HG03025 (cell line): ENCODE measurements at regions not wholly inside any gene's neighbourhood (a gene's known extent, or its start where the extent isn't known, plus 50 kb on each side); places are given as distances from the start of the nearest gene placed in this dataset.

Source experiments
- ATAC-seq: cut with Tn5 transposase; IDR thresholded peaks from one replicate; pipeline ENCODE4 v1.9.1; 2021; ENCODE audit warnings: mild to moderate bottlenecking, moderate library complexity; ENCODE audit not compliant: unreplicated experiment, low FRiP score

DNA sequence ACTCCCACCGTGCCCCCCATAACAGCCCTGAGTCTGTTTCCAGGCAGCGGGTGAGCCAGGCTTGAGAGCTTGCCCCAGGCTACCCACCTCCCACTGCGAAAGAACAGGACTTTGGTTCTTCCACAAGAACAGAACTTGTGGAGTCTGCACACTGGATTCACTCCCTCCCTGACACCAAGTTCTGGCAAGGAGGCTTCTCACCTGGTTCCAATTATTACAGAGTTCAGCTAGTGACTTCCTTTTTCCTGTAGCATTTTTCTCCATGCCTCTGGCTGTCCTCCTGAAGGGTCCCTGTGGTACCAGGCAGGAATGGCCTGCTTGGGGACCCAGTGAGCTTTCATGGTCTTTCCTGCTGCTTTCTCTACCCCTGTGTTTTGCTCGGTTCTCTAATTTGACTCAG, 208.6 kb upstream of the SFRP2 start:
- no peak for ATAC-seq

- no peak for ATAC-seq
These were observed 200.6 kb upstream of the SFRP2 start for GRCh38 chr4:153989505-153989904.

DNA sequence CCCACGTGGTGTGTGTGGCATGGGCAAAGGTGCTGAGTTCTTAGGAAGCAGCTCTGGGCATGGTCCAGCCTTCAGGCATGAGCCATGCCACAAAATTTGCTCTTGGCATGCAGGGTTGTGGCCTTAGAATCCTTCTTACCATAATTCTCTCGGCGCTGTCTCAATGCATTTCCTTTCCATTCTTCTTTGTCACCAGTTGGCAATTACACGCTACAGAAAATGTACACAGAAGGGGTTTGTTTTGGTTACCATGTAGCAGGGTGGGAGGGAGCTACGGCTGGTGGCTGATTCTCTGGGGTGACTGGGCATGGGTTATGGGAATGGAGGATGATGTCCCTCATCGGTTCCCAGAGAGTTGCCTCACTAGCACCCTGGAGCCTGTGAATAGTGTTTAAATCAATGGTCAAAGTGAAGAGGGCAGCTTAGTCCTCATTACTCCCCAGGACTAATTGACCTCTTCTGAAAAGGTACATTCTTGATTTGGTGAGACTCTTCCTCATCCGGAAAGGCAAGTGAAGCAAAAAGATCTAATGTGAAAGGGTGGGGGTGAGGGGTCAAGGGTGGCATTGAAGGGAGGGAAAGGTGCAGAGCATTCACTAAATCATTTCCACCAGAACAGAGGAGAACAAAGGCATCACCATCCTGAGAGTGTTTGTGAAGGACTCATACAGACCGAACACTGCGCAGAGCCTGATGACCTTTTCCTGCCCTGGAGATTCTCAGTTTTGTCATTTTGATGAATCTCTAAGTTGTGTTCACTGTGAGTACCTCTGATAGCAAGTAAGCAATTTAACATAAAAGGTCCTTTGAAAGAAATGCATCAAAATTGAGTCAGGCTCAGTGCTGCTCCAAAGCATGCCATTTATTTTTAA, 199.8 kb upstream of the SFRP2 start:
- ATAC-seq, result no peak

- ATAC-seq, result no peak
These were observed 198.4 kb upstream of the SFRP2 start for GRCh38 chr4:153987291-153987690.

GRCh38 chr4:153976954-153977353, 188.1 kb upstream of the SFRP2 start:
- no peak for ATAC-seq

GRCh38 chr4:153974452-153974851, 185.6 kb upstream of the SFRP2 start:
- no peak for ATAC-seq

- no peak for ATAC-seq
These were observed 185.1 kb upstream of the SFRP2 start for GRCh38 chr4:153973942-153974341.

- ATAC-seq, result no peak
These were observed 183.0 kb upstream of the SFRP2 start for GRCh38 chr4:153971899-153972298.

GRCh38 chr4:153970169-153970568, 181.3 kb upstream of the SFRP2 start:
- ATAC-seq, result no peak

DNA sequence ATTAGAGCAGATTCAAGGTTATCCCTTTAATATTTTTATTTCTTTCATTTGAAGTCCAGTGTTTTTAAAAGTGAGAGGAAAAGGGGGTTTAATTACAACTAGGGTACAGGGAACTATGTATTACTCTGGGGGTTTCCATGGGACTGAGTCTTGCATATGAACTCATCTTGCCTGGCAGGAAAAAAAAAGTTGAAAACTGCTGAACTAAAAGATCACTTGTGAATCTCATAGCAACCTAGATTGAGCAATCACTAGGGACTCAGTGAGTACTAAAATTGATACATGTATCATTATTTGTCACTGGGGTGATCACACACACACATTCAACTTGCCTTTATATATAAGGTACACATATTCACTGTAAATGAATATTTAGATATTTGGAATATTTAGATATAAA, 180.7 kb upstream of the SFRP2 start:
- ATAC-seq, result no peak

GRCh38 chr4:153966641-153967040, 177.8 kb upstream of the SFRP2 start:
- no peak for ATAC-seq

- no peak for ATAC-seq
These were observed 174.3 kb upstream of the SFRP2 start for GRCh38 chr4:153963216-153963615.

DNA sequence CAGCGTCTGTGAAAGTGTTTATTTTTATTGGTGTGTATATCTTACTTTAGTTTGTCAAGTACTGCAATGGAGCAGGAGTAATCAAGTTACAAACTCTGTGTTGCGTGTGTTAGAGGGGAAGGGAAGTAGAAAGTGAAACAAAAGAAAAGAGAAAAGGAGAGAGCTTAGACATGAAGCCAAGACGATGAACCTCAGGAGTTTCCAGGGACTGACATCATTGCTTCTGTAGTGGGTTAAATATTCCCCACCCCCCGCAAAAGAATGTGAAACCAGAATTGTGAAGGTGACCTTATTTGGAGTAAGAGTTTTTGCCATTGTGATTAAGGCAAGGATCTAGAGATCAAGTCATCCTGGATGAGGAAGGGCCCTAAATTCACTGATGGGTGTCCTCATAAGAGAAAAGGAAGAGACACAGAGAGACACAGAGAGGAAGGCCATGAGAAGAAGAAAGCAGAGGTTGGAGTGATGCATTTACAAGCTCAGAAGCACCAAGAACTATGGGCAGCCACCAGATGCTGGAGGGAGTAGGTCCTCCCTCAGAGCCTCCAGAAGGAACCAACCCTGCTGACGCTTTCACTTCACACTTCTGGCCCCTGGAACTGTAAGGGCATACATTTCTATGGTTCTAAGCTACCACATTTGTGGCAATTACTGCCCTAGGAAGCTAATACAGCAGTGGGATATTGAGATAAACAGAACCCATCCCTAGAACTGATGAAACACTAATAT, 173.6 kb upstream of the SFRP2 start:
- no peak for ATAC-seq

DNA sequence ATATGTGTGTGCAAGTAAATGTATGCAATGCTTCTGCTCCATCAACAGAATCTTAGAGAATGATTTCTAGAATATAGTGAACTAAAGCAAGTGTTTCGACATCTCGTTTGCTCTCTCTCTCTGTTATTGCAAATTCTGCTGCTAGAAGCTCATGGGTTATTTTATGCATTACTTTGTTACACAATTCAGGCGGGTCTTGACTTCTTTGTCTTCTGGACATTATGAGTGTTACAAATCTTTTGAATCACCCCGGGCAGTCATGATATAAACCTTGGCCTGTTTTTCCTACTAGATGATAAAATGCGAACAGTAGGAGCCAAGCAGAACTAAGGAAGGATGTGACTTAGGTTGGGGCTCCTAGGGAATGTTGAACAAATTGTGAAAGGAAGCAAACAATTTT, 166.4 kb upstream of the SFRP2 start:
- no peak for ATAC-seq

- ATAC-seq, result no peak
These were observed 165.8 kb upstream of the SFRP2 start for GRCh38 chr4:153954654-153955053.

GRCh38 chr4:153950100-153950979, 161.5 kb upstream of the SFRP2 start:
- no peak for ATAC-seq

DNA sequence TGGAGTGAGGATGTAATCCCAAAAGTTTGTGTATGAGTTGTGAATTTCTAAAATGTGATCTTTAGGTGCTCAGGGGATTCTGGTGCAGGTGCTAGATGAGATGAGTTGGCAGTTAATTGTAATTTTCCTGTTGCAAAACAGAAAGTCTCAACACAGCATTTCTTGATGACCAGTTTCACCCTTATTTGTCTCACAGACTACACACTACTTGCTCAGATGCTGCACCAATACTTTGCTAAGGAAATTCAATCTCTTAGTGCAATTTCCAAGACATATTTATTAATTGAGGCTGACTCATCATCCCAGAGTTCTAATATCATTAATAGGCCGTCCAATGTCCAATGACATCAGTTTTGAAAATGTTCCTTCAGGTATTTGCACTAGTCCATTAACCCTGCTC, 159.2 kb upstream of the SFRP2 start:
- no peak for ATAC-seq

DNA sequence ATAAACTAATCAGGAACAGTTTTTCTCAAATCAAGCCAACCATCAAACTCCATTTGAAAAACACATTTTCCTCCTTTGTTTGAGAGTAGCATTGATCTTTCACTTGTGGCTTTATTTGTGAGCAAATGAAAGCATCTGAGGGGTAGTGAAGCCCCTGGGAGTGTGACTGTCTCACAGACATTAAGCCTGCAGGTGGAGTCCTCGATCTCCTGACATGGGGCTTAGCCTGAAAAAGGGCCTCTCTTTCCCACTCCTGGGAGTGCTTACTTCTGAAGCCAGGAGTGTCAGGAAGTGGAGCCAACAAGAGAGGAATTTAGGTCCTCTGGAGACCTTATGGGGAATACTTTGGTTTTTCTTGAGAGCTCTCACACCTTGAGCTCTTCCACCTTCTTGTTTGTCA, 158.2 kb upstream of the SFRP2 start:
- ATAC-seq, result no peak

DNA sequence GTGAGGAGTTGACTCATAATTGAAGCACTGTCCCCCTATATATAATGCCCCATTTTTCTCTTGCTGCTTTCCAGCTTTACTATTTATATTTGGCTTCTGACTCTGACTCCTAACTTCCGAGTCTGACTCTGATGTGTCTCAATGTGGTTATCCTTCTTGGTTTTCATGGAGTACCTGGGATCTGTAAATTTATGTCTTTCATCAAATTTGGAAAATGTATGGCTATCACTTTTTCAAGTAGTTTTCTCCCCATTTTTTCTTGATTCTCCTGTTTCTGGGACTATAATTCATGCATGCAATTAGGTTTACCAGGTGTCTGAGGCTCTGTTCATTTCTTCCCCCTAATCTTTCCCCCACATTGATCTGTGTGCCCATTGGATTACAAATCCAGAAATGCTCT, 156.8 kb upstream of the SFRP2 start:
- ATAC-seq, result no peak

DNA sequence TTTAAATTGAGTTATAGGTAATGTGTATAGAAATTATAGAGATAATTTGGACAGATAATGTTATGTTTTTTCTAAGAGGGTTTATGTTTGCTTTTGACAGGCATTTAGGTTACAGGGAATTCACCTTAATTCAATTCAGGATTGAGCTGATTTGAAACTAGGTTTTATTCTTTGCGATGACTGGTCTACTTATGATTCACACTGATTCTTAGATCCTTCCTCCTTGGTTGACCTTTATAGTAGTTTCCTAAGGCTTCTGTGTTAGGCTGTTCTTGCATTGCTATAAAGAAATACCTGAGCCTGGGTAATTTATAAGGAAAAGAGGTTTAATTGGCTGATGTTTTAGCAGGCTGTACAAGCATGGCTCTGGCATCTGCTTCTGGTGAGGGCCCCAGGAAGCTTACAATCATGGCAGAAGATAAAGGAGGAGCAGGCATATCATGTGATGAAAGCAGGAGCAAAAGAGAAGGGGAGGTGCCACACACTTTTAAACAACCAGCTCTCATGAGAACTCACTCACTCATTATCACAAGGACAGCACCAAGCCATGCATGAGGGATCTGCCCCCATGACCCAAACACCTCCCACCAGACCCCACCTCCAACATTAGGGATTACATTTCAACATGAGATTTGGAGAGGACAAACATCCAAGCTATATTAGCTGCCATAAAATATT, 155.0 kb upstream of the SFRP2 start:
- no peak for ATAC-seq
